ENCODE measurements at regions not wholly inside any gene's neighbourhood (a gene's known extent, or its start where the extent isn't known, plus 50 kb on each side); places are given as distances from the start of the nearest gene placed in this dataset.
A peak's percentile ranks its signal among the peaks of the same experiment; 100 is the strongest.

GRCh38 chr18:27491772-27492171, 306.7 kb upstream of the CHST9 start:
- Histone ChIP-seq H3K56ac (ENCODE audit: insufficient read length, low read depth, low read length) (no peak overlapping the region), H3K4me1 (ENCODE audit: insufficient read depth, low read length) (peaks cover 3% of the 10 kb centered on the region; the same call in 1 of the 2 replicates), H2AFZ (ENCODE audit: low read length) (peak overlapping the region; percentile 56), H3K14ac (ENCODE audit: insufficient read depth, low read length) (no peak overlapping the region), H3K27me3 (ENCODE audit: insufficient read depth, low read length) (no peaks in the 10 kb centered on the region), H3K79me1 (ENCODE audit: insufficient read depth, low read depth, low read length, poor library complexity, severe bottlenecking) (no peaks in the 10 kb centered on the region), H4K5ac (ENCODE audit: insufficient read length, low read depth, low read length) (no peak overlapping the region), H3K79me2 (ENCODE audit: insufficient read depth, low read length) (no peaks in the 10 kb centered on the region), H3K18ac (ENCODE audit: insufficient read length, low read depth, low read length) (no peak overlapping the region), H2BK120ac (ENCODE audit: low read depth, low read length, poor library complexity, severe bottlenecking) (no peak overlapping the region), H2BK15ac (ENCODE audit: low read depth, low read length) (no peak overlapping the region), H3K4ac (ENCODE audit: low read depth, low read length) (no peak overlapping the region), H3K9ac (ENCODE audit: extremely low read depth, insufficient read length, low read length) (no peak overlapping the region), H2AK5ac (ENCODE audit: insufficient read length, low read length) (no peak overlapping the region), H3K9me3 (ENCODE audit: control insufficient read depth, low read depth, low read length) (no peaks in the 10 kb centered on the region), H4K91ac (ENCODE audit: insufficient read length, low read depth, low read length) (no peak overlapping the region), H2BK12ac (ENCODE audit: insufficient read length, low read depth, low read length) (no peak overlapping the region), H3K4me2 (ENCODE audit: insufficient read depth, insufficient read length, low read length) (no peak overlapping the region), H2BK5ac (ENCODE audit: insufficient read length, low read length) (no peak overlapping the region), H2BK20ac (ENCODE audit: low read depth, low read length, poor library complexity, severe bottlenecking) (no peak overlapping the region), H3T11ph (ENCODE audit: low read length) (no peak overlapping the region), H3K23me2 (ENCODE audit: insufficient read length, low read depth, low read length, poor library complexity, severe bottlenecking) (no peaks in the 10 kb centered on the region), H3K23ac (ENCODE audit: insufficient read length, low read depth, low read length) (no peak overlapping the region), H3K27ac (ENCODE audit: insufficient read length, low read depth, low read length) (no peak overlapping the region), H4K20me1 (ENCODE audit: control insufficient read depth, insufficient read depth, insufficient read length) (no peaks in the 10 kb centered on the region), H4K8ac (replicated peaks; ENCODE audit: insufficient read length, low read depth, low read length) (no peak overlapping the region)
- H3K27me3 Mint-ChIP-seq (ENCODE audit: low read depth), result no peaks in the 10 kb centered on the region
- peak overlapping the region in 1 of 3 experiments; percentile 0; a peak in 1 of 7 replicates for H3K27ac Mint-ChIP-seq
- no peak for DNase-seq
- no peaks in the 10 kb centered on the region for H3K36me3 Mint-ChIP-seq (ENCODE audit: insufficient read depth in 1 of 3, low read depth in 3 of 3)
- H3K4me3 Mint-ChIP-seq, result no peak overlapping the region
- H3K4me1 Mint-ChIP-seq, result peaks cover 7 to 9% of the 10 kb centered on the region in 2 experiments
- no peaks in the 10 kb centered on the region for H3K9me3 Mint-ChIP-seq
- TF ChIP-seq CTCF (conservative IDR thresholded peaks at IDR 0.05), result no peak
- no CpG with 5 or more reads among the region's 2 CpGs for WGBS (ENCODE audit: extremely low coverage, insufficient read length, low lambda C conversion rate)
